ENCODE measurements at regions not wholly inside any gene's neighbourhood (a gene's known extent, or its start where the extent isn't known, plus 50 kb on each side); places are given as distances from the start of the nearest gene placed in this dataset.
A peak's percentile ranks its signal among the peaks of the same experiment; 100 is the strongest.

DNA sequence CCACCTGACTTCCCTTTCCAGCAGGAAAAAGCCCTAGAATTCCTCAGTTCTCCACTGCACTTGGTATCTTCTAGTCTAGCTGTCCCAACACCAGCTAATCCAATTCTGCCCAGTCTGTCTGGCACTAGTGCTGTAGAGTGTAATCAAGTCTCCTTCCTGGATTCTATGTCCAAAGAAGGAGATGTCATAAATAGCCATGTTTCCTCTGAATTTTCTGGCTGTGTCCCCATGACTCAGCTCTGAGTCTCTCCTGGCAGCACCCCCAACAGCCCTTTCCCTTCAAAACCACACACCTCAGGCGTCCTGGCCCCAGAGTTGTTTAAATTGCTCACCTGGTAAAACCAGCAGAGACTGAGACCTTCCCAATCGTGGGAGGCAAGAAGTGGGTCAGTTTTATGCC is 197.2 kb downstream of the GRXCR1 start:
- DNase-seq (ENCODE audit: low read depth) = no peak
- TF ChIP-seq, protein P1, sequence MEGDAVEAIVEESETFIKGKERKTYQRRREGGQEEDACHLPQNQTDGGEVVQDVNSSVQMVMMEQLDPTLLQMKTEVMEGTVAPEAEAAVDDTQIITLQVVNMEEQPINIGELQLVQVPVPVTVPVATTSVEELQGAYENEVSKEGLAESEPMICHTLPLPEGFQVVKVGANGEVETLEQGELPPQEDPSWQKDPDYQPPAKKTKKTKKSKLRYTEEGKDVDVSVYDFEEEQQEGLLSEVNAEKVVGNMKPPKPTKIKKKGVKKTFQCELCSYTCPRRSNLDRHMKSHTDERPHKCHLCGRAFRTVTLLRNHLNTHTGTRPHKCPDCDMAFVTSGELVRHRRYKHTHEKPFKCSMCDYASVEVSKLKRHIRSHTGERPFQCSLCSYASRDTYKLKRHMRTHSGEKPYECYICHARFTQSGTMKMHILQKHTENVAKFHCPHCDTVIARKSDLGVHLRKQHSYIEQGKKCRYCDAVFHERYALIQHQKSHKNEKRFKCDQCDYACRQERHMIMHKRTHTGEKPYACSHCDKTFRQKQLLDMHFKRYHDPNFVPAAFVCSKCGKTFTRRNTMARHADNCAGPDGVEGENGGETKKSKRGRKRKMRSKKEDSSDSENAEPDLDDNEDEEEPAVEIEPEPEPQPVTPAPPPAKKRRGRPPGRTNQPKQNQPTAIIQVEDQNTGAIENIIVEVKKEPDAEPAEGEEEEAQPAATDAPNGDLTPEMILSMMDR (IDR thresholded peaks at IDR 0.05; ENCODE audit: insufficient read depth, low read depth, low read length, missing control alignments) = no peak
- H3K4me3 ChIP-seq (ENCODE audit: low read depth, low read length) = no peak overlapping the region

DNA sequence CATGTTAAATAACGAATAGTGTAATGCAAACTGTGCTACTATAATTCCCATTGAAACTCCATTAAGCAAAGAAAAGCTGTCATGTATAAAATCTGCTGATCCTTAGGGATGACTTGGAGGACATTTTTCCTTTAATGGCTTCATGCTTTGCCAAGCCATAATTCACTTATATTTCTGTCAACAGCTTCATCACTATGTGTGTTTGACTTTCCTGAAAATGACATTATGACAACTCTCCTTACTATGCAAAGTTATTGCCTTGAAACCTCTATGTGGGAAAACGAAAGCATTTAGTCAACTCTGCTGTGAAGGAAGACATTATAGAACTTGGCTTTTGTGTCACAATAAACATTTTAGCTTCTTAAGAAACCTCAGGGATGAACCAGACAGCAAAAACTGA is 210.5 kb downstream of the GRXCR1 start:
- no peak overlapping the region for H3K4me3 ChIP-seq (ENCODE audit: low read depth, low read length)
- TF ChIP-seq, protein P1 (IDR thresholded peaks at IDR 0.05; ENCODE audit: insufficient read depth, low read depth, low read length, missing control alignments) = no peak
- DNase-seq (ENCODE audit: low read depth) = peak; percentile 10

DNA sequence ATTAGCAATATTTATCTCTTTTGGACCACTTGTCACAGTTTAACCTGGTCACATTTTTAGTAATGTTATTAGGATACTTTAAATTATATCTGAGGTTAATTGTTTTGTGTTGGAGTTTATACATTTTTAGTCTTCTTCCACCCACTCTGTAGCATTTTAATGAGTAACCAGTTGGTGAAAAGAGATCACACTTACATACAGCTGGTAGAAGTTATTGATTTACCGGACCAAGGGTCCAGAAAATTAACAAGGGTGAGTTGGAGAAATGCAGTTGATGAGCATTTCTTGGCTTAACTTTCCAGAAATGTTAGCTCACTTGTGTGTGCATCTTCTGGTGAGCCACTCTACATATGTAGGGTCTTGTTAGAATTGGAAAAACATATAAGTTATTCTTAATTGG is 219.6 kb downstream of the GRXCR1 start:
- TF ChIP-seq, protein P1 (IDR thresholded peaks at IDR 0.05; ENCODE audit: insufficient read depth, low read depth, low read length, missing control alignments) = no peak
- H3K4me3 ChIP-seq (ENCODE audit: low read depth, low read length) = no peak overlapping the region
- DNase-seq (ENCODE audit: low read depth) = no peak

DNA sequence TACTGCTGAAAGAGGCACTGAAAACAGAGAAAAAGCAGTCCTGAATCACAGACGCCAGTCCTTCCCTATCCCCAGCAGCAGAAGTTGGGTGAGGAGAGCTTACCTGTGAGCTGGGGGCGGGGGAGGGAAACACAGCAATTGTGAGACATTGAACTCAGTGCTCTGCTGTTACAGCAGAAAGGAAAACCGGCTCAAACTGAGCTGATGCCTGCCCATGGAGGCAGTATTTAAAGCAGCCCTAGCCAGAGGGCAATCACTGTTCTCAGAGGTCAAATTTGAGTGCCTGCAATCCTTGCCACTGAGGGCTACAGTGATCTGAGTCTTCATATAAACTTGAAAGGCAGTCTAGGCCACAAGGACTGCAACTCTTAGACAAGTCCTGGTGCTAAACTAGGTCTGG is 220.7 kb downstream of the GRXCR1 start:
- DNase-seq (ENCODE audit: low read depth) = no peak
- TF ChIP-seq, protein P1 (IDR thresholded peaks at IDR 0.05; ENCODE audit: insufficient read depth, low read depth, low read length, missing control alignments) = no peak
- H3K4me3 ChIP-seq (ENCODE audit: low read depth, low read length) = no peak overlapping the region

DNA sequence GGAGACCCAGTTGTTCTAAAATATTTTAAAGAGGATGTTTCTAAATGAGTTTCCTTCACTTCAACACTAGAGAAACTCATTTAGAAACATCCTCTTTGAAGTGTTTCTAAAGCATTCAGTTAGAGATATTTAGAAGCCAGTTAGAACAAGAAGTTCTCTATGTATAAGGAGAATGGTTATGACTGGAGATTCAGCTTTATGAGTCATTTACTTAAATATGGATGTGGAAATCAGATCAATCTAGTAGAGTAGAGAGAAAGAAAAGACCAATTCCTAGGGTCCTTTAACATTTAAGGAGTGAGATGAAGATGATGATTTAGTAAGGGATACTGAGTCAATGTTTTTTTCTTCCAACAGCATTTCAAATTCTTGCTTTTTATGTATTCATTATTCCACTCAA is 234.1 kb downstream of the GRXCR1 start:
- H3K4me3 ChIP-seq (ENCODE audit: low read depth, low read length) = no peak overlapping the region
- DNase-seq (ENCODE audit: low read depth) = no peak
- TF ChIP-seq, protein P1 (IDR thresholded peaks at IDR 0.05; ENCODE audit: insufficient read depth, low read depth, low read length, missing control alignments) = no peak

DNA sequence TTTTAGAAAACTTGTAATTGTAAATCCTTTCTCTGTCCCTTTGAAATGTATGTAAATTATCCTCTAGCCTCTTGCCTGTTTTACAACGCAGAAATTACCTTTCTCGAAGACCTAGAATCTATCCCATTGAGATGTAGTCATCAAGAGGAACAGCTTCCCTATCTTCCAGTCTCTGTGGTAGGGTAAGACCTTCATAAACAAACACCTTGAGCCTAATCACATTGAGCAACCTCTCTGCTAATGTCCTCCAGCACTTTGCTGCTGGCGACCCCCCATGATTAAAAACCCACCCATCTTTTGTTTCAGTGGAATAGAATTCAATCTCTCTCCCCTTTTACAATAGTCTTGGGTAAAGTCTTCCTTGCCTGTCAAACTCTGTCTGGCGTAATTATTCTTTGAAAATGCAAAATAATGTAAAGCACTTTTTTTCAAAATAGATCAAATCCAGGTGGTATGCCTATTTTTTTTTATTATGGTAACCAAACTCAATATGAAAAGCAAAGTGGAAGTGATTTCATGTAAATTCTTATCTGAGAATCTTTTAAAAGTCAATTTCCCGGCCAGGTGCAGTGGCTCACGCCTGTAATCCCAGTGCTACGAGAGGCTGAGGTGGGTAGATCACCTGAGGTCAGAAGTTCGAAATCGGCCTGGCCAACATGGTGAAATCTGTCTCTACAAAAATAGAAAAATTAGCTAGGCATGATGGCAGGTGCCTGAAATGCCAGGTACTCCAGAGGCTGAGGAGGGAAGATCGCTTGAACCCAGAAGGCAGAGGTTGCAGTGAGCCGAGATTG is 237.9 kb downstream of the GRXCR1 start:
- TF ChIP-seq, protein P1 (IDR thresholded peaks at IDR 0.05; ENCODE audit: insufficient read depth, low read depth, low read length, missing control alignments) = no peak
- DNase-seq (ENCODE audit: low read depth) = no peak
- no peak overlapping the region for H3K4me3 ChIP-seq (ENCODE audit: low read depth, low read length)

Data from GM12865 (cell line).